ENCODE measurements at regions not wholly inside any gene's neighbourhood (a gene's known extent, or its start where the extent isn't known, plus 50 kb on each side); places are given as distances from the start of the nearest gene placed in this dataset.

- no peak for DNase-seq (ENCODE audit: low read depth)
These were observed 1080.6 kb upstream of the B3GALT2 start for GRCh38 chr1:194267021-194267420.

GRCh38 chr1:194256010-194256409 lies 1069.6 kb upstream of the B3GALT2 start:
- no peak for DNase-seq (ENCODE audit: low read depth)

- DNase-seq (ENCODE audit: low read depth), result no peak
These were observed 1065.8 kb upstream of the B3GALT2 start for GRCh38 chr1:194252199-194252598.

DNA sequence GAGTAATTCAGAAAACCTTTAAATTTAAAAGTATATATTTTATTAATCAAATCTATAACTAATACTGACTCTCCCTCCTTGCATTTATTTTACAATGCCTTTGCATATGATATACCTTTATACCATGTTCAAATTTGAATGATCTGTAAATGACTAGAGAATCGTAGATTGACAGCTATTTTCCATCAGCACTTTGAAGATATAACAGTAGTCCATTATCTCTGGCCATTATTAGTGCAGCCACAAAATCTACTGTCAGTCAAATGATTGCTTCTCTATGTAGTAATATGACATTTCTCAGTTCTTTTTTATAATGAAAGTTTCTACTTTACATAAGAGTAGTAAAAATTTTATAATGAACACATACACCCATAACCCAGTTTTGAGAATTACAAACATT lies 1054.8 kb upstream of the B3GALT2 start:
- no peak for DNase-seq (ENCODE audit: low read depth)

DNA sequence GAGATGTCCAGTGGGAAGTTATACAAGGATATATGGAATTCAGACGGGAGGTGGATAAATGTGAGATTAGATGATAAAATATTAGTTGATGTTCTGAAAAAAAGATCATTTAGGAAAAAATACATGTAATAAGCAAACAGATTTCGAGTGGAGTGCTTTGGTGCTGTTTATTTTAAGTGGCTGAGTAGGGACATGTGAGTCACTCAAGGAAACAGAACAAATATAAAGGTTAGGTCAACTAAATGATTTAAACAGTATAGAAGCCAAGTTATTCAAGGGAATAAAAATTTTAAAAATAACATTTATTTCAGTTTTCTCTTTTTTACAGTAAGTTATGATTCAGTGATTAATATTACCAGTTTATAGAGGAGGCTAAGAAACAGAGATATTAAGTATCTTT lies 1046.7 kb upstream of the B3GALT2 start:
- no peak for DNase-seq (ENCODE audit: low read depth)

- no peak for DNase-seq (ENCODE audit: low read depth)
These were observed 1044.1 kb upstream of the B3GALT2 start for GRCh38 chr1:194230351-194231144.

GRCh38 chr1:194228427-194228826 lies 1042.0 kb upstream of the B3GALT2 start:
- no peak for DNase-seq (ENCODE audit: low read depth)

DNA sequence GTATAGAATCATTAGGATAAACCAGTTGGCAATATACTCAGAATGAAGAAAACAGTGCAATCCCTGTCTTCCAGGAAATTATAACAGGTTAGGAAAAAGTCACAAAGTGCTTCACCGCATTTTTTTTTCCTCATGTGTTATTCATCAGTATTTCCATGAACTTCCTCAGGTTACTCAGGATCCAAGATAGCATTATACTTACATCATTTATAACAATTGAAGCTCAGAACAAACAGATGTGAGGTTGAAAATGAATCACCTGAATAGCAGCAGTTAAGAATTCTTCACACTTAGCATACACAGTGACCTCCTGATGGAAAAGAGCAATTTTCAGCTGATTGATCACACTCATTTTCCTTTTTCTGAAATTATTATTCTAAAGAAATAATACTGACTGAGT lies 1040.7 kb upstream of the B3GALT2 start:
- DNase-seq (ENCODE audit: low read depth), result no peak

DNA sequence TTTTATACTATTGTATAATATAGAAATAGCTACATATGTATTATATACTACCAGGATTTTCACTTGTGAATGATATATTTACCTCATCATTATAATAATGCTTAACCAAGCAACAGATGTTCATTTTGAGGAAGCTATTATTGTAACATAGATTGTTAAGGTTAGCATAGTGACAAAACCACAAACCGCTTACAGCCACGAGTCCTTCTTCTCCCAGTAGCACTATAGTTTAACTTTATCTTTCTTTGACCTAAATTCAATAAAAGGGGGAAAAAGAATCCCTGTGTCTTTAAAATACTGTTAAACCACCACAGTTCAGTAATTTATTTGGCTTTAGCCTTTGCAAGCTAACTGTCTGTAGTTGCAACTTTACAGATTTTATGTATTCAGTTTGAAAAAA lies 1039.4 kb upstream of the B3GALT2 start:
- no peak for DNase-seq (ENCODE audit: low read depth)

DNA sequence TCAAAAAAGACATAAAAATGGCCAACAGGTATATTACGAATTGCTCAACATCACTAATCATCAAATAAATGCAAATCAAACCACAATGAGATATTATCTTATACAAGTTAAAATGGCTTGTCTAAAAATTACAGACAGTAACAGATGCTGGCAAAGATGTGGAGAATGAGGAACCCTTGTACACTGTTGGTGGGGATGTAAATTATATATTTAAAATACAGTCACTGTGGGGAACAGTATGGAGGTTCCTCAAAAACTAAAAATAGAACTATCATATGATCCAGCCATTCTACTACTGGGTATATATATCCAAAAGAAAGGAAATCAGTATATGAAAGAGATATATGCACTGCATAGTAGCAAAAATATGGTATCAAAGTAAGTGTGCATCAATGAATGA lies 1037.2 kb upstream of the B3GALT2 start:
- DNase-seq (ENCODE audit: low read depth), result no peak

GRCh38 chr1:194215448-194215847 lies 1029.0 kb upstream of the B3GALT2 start:
- no peak for DNase-seq (ENCODE audit: low read depth)

- DNase-seq (ENCODE audit: low read depth), result no peak
These were observed 1028.3 kb upstream of the B3GALT2 start for GRCh38 chr1:194214735-194215134.

- DNase-seq (ENCODE audit: low read depth), result no peak
These were observed 1023.5 kb upstream of the B3GALT2 start for GRCh38 chr1:194209920-194210319.

- DNase-seq (ENCODE audit: low read depth), result no peak
These were observed 1022.3 kb upstream of the B3GALT2 start for GRCh38 chr1:194208674-194209073.

DNA sequence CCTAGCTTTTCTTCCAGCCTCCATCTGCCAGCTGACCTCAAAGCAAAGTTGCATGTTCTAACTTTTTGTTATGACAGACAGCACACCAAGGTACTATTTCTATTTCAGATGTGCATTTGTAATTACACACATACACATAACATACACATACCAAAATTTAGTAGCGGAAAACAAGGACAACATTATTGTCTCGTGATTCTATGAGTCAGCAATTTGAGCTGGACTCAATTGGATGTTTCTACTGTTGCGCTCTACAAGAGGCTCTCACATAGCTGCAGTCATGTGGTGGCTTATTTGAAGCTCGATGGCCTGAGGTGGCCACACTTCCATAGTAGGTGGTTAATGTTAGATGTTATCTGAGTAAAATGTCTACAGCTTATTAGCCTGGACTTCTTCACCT lies 1010.1 kb upstream of the B3GALT2 start:
- no peak for DNase-seq (ENCODE audit: low read depth)

- no peak for DNase-seq (ENCODE audit: low read depth)
These were observed 1008.3 kb upstream of the B3GALT2 start for GRCh38 chr1:194194724-194195123.

DNA sequence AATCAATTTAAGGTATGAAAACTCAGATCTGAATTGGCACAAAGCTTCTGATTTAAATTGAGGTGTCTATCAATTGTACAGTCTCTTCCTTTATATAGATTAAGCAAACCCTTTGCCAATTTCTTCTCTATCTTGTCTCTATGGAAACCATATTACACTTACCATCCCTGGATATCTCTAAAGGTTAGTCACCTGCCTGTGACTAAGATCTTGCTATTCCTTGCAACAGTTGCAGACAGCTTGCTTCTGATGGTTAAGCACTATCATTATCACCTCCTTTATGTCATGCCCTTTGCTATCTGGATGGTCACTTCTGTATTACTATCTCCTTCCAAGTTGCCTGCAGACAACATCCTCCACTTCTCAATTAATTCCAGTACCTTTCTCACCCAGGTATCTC lies 998.6 kb upstream of the B3GALT2 start:
- no peak for DNase-seq (ENCODE audit: low read depth)

DNA sequence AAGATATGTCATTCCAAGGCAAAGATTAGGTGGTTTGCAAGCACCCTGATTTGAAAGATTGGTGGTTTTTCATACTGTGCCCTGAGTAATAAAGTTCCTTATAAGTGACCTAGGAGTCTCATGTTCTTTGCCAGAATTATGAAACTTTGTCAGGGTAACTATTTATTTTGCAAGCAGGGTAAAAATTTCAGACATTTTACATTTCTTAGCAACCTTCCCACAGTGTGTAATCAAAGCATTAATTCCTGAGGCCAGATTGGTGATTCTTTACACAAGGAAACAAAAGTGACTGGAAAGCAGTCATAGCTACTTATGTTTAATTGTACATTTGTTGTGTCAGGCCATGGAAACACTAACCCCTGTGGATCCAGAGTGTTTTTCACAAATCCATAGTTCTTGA lies 998.0 kb upstream of the B3GALT2 start:
- no peak for DNase-seq (ENCODE audit: low read depth)

- no peak for DNase-seq (ENCODE audit: low read depth)
These were observed 995.4 kb upstream of the B3GALT2 start for GRCh38 chr1:194181845-194182244.

GRCh38 chr1:194176212-194176611 lies 989.8 kb upstream of the B3GALT2 start:
- no peak for DNase-seq (ENCODE audit: low read depth)

DNA sequence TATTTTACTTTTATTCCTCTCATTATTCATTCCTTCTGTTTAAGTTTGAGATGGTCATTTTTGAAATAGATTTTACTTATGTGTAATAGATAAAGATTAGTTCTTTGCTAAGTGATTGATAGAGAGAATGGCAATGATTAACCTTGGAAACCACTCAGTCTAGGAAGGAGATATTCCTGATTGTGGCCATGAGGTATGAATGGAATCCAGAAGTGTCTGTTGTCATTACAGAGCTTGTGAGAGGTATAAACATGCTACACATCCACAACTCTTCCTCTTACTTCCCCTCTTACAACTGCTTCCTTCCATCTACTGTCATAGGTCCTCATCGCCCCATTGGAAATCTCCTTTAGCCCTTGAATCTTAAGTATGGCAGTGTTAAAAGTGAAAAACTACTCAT lies 988.8 kb upstream of the B3GALT2 start:
- no peak for DNase-seq (ENCODE audit: low read depth)

- no peak for DNase-seq (ENCODE audit: low read depth)
These were observed 988.1 kb upstream of the B3GALT2 start for GRCh38 chr1:194174528-194174927.

- DNase-seq (ENCODE audit: low read depth), result no peak
These were observed 985.2 kb upstream of the B3GALT2 start for GRCh38 chr1:194171596-194171995.

- DNase-seq (ENCODE audit: low read depth), result no peak
These were observed 981.7 kb upstream of the B3GALT2 start for GRCh38 chr1:194167956-194168640.
